ENCODE measurements at regions not wholly inside any gene's neighbourhood (a gene's known extent, or its start where the extent isn't known, plus 50 kb on each side); places are given as distances from the start of the nearest gene placed in this dataset.
A peak's percentile ranks its signal among the peaks of the same experiment; 100 is the strongest.

- Histone ChIP-seq H3K27ac (ENCODE audit: low read depth in 1 of 3, low read length in 2 of 3) (no peak overlapping the region), H3K4me1 (ENCODE audit: control insufficient read depth in 3 of 3, insufficient read depth in 2 of 3, low read depth in 1 of 3, low read length in 2 of 3) (no peaks in the 10 kb centered on the region), H3K27me3 (ENCODE audit: control insufficient read depth in 3 of 3, insufficient read depth in 3 of 3, low read length in 3 of 3) (no peaks in the 10 kb centered on the region), H3K36me3 (ENCODE audit: control insufficient read depth in 3 of 3, insufficient read depth in 2 of 3, low read depth in 1 of 3, low read length in 3 of 3) (no peaks in the 10 kb centered on the region), H3K4me3 (ENCODE audit: low read depth in 1 of 3, low read length in 3 of 3) (no peak overlapping the region), H3K9me3 (ENCODE audit: control insufficient read depth in 2 of 2, insufficient read depth in 1 of 2, low read depth in 1 of 2, low read length in 1 of 2) (no peaks in the 10 kb centered on the region)
- WGBS, 3 donors = 64 to 81% (median 72%) methylated on average over 7 of the region's 7 CpGs
- DNase-seq (no peak), FAIRE-seq (no peak)
These were observed 496.9 kb upstream of the DIPK2B start for GRCh38 chrX:45697591-45697990.

GRCh38 chrX:45696736-45697135, 496.1 kb upstream of the DIPK2B start:
- FAIRE-seq (no peak), DNase-seq (no peak)
- Histone ChIP-seq H3K4me1 (ENCODE audit: control insufficient read depth in 3 of 3, insufficient read depth in 2 of 3, low read depth in 1 of 3, low read length in 2 of 3) (no peaks in the 10 kb centered on the region), H3K27me3 (ENCODE audit: control insufficient read depth in 3 of 3, insufficient read depth in 3 of 3, low read length in 3 of 3) (no peaks in the 10 kb centered on the region), H3K27ac (ENCODE audit: low read depth in 1 of 3, low read length in 2 of 3) (no peak overlapping the region), H3K4me3 (ENCODE audit: low read depth in 1 of 3, low read length in 3 of 3) (no peak overlapping the region), H3K9me3 (ENCODE audit: control insufficient read depth in 2 of 2, insufficient read depth in 1 of 2, low read depth in 1 of 2, low read length in 1 of 2) (no peaks in the 10 kb centered on the region), H3K36me3 (ENCODE audit: control insufficient read depth in 3 of 3, insufficient read depth in 2 of 3, low read depth in 1 of 3, low read length in 3 of 3) (no peaks in the 10 kb centered on the region)
- WGBS, 3 donors = 62 to 73% (median 72%) methylated on average over 2 of the region's 2 CpGs

- Histone ChIP-seq H3K27me3 (ENCODE audit: control insufficient read depth in 3 of 3, insufficient read depth in 3 of 3, low read length in 3 of 3) (peaks cover 0 to 3% (median 0%) of the 10 kb centered on the region in 3 donors), H3K27ac (ENCODE audit: low read depth in 1 of 3, low read length in 2 of 3) (no peak overlapping the region), H3K9me3 (ENCODE audit: control insufficient read depth in 2 of 2, insufficient read depth in 1 of 2, low read depth in 1 of 2, low read length in 1 of 2) (peaks cover 0 to 2% of the 10 kb centered on the region in 2 donors), H3K4me3 (ENCODE audit: low read depth in 1 of 3, low read length in 3 of 3) (no peak overlapping the region), H3K36me3 (ENCODE audit: control insufficient read depth in 3 of 3, insufficient read depth in 2 of 3, low read depth in 1 of 3, low read length in 3 of 3) (no peaks in the 10 kb centered on the region), H3K4me1 (ENCODE audit: control insufficient read depth in 3 of 3, insufficient read depth in 2 of 3, low read depth in 1 of 3, low read length in 2 of 3) (no peaks in the 10 kb centered on the region)
- FAIRE-seq (no peak), DNase-seq (no peak)
- 58 to 85% (median 74%) methylated on average over 1 of the region's 1 CpG for WGBS, 3 donors
These were observed 489.3 kb upstream of the DIPK2B start for GRCh38 chrX:45689971-45690370.

- no peak for FAIRE-seq
- no peaks in the 10 kb centered on the region for H3K27me3 ChIP-seq (ENCODE audit: control insufficient read depth in 3 of 3, insufficient read depth in 3 of 3, low read length in 3 of 3)
- no peak for DNase-seq
These were observed 483.2 kb upstream of the DIPK2B start for GRCh38 chrX:45683914-45684313.

GRCh38 chrX:45681891-45682290, 481.2 kb upstream of the DIPK2B start:
- FAIRE-seq (no peak), DNase-seq (no peak)
- Histone ChIP-seq H3K27me3 (ENCODE audit: control insufficient read depth in 3 of 3, insufficient read depth in 3 of 3, low read length in 3 of 3) (no peaks in the 10 kb centered on the region), H3K27ac (ENCODE audit: low read depth in 1 of 3, low read length in 2 of 3) (no peak overlapping the region), H3K4me3 (ENCODE audit: low read depth in 1 of 3, low read length in 3 of 3) (no peak overlapping the region), H3K9me3 (ENCODE audit: control insufficient read depth in 2 of 2, insufficient read depth in 1 of 2, low read depth in 1 of 2, low read length in 1 of 2) (no peaks in the 10 kb centered on the region), H3K36me3 (ENCODE audit: control insufficient read depth in 3 of 3, insufficient read depth in 2 of 3, low read depth in 1 of 3, low read length in 3 of 3) (no peaks in the 10 kb centered on the region), H3K4me1 (ENCODE audit: control insufficient read depth in 3 of 3, insufficient read depth in 2 of 3, low read depth in 1 of 3, low read length in 2 of 3) (no peaks in the 10 kb centered on the region)
- WGBS, 3 donors = 92 to 100% (median 94%) methylated on average over 1 of the region's 1 CpG

More at GRCh38 chrX:45683914-45684313, 483.2 kb upstream of the DIPK2B start:
- H3K36me3 ChIP-seq (ENCODE audit: control insufficient read depth in 3 of 3, insufficient read depth in 2 of 3, low read depth in 1 of 3, low read length in 3 of 3) = no peaks in the 10 kb centered on the region
- no peak overlapping the region for H3K4me3 ChIP-seq (ENCODE audit: low read depth in 1 of 3, low read length in 3 of 3)
- no peaks in the 10 kb centered on the region for H3K4me1 ChIP-seq (ENCODE audit: control insufficient read depth in 3 of 3, insufficient read depth in 2 of 3, low read depth in 1 of 3, low read length in 2 of 3)
- H3K27ac ChIP-seq (ENCODE audit: low read depth in 1 of 3, low read length in 2 of 3) = no peak overlapping the region
- 63 to 80% (median 80%) methylated on average over 1 of the region's 1 CpG for WGBS, 3 donors
- no peaks in the 10 kb centered on the region for H3K9me3 ChIP-seq (ENCODE audit: control insufficient read depth in 2 of 2, insufficient read depth in 1 of 2, low read depth in 1 of 2, low read length in 1 of 2)

DNA sequence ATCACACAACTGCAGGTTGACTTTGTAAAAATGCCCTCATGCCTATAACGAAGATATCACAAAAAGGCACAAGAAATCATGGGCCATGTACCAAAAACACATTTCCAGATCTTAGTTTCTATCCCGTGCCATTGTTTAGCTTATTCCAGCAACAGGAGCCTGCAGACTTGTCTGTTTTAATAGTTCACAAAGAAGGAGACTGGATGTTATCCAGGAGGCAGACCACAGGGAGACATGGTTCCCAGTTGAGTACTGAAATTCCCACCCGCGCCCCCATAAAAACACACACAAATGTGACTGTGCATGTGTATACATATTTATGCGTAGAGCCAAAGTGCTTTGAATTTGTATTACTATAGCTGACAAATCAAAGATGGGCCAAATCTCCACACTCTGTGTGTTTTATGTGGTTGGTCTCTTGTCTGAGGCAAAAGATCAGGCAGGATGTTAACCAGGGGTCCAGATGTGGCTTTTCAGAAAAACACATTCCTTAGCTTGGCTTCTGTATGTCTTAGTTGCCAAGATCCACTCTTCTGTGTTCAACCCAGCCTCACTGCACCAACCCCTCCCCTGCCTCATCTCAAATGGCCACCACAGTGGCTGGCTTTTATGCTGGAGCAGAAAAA, 469.2 kb upstream of the DIPK2B start:
- WGBS, 3 donors = 68 to 87% (median 71%) methylated on average over 5 of the region's 5 CpGs
- Histone ChIP-seq H3K4me1 (ENCODE audit: control insufficient read depth in 3 of 3, insufficient read depth in 2 of 3, low read depth in 1 of 3, low read length in 2 of 3) (no peaks in the 10 kb centered on the region), H3K4me3 (ENCODE audit: low read depth in 1 of 3, low read length in 3 of 3) (no peak overlapping the region), H3K36me3 (ENCODE audit: control insufficient read depth in 3 of 3, insufficient read depth in 2 of 3, low read depth in 1 of 3, low read length in 3 of 3) (no peaks in the 10 kb centered on the region), H3K27me3 (ENCODE audit: control insufficient read depth in 3 of 3, insufficient read depth in 3 of 3, low read length in 3 of 3) (no peaks in the 10 kb centered on the region), H3K27ac (ENCODE audit: low read depth in 1 of 3, low read length in 2 of 3) (no peak overlapping the region), H3K9me3 (ENCODE audit: control insufficient read depth in 2 of 2, insufficient read depth in 1 of 2, low read depth in 1 of 2, low read length in 1 of 2) (peaks cover 0 to 1% of the 10 kb centered on the region in 2 donors)
- FAIRE-seq (no peak), DNase-seq (no peak)

GRCh38 chrX:45668686-45669443, 468.2 kb upstream of the DIPK2B start:
- 63% methylated on average over 6 of the region's 6 CpGs for WGBS, 3 donors
- no peaks in the 10 kb centered on the region for H3K36me3 ChIP-seq (ENCODE audit: control insufficient read depth in 3 of 3, insufficient read depth in 2 of 3, low read depth in 1 of 3, low read length in 3 of 3)
- H3K9me3 ChIP-seq (ENCODE audit: control insufficient read depth in 2 of 2, insufficient read depth in 1 of 2, low read depth in 1 of 2, low read length in 1 of 2) = peaks cover 0 to 1% of the 10 kb centered on the region in 2 donors
- no peak for FAIRE-seq
- H3K4me1 ChIP-seq (ENCODE audit: control insufficient read depth in 3 of 3, insufficient read depth in 2 of 3, low read depth in 1 of 3, low read length in 2 of 3) = no peaks in the 10 kb centered on the region
- no peak overlapping the region for H3K27ac ChIP-seq (ENCODE audit: low read depth in 1 of 3, low read length in 2 of 3)
- DNase-seq = no peak
- H3K27me3 ChIP-seq (ENCODE audit: control insufficient read depth in 3 of 3, insufficient read depth in 3 of 3, low read length in 3 of 3) = no peaks in the 10 kb centered on the region
- no peak overlapping the region for H3K4me3 ChIP-seq (ENCODE audit: low read depth in 1 of 3, low read length in 3 of 3)

- no peaks in the 10 kb centered on the region for H3K4me1 ChIP-seq (ENCODE audit: control insufficient read depth in 3 of 3, insufficient read depth in 2 of 3, low read depth in 1 of 3, low read length in 2 of 3)
- WGBS, 3 donors = 77 to 93% (median 78%) methylated on average over 1 of the region's 1 CpG
- H3K36me3 ChIP-seq (ENCODE audit: control insufficient read depth in 3 of 3, insufficient read depth in 2 of 3, low read depth in 1 of 3, low read length in 3 of 3) = no peaks in the 10 kb centered on the region
- FAIRE-seq (no peak), DNase-seq (peak in 1 of 2 donors; percentile 0)
- H3K9me3 ChIP-seq (ENCODE audit: control insufficient read depth in 2 of 2, insufficient read depth in 1 of 2, low read depth in 1 of 2, low read length in 1 of 2) = no peaks in the 10 kb centered on the region
- H3K4me3 ChIP-seq (ENCODE audit: low read depth in 1 of 3, low read length in 3 of 3) = no peak overlapping the region
- H3K27me3 ChIP-seq (ENCODE audit: control insufficient read depth in 3 of 3, insufficient read depth in 3 of 3, low read length in 3 of 3) = no peaks in the 10 kb centered on the region
- H3K27ac ChIP-seq (ENCODE audit: low read depth in 1 of 3, low read length in 2 of 3) = no peak overlapping the region
These were observed 467.0 kb upstream of the DIPK2B start for GRCh38 chrX:45667666-45668065.
